SK-N-SH (cell line): ENCODE measurements at regions not wholly inside any gene's neighbourhood (a gene's known extent, or its start where the extent isn't known, plus 50 kb on each side); places are given as distances from the start of the nearest gene placed in this dataset.

ENCODE experiments used
- CTCF ChIA-PET: fragments of 300-600, 350-600 bp; formaldehyde crosslinking; extraction: SDS; loops from one replicate; lab custom pipeline; 2021; lab: Yijun Ruan, JAX
- POLR2A ChIA-PET: fragments of 350-600 bp; sonication (Branson Sonifier 250); formaldehyde crosslinking; extraction: SDS; loops from one replicate; lab custom pipeline; 2020; ENCODE audit warnings: antibody characterized with exemption, inconsistent platforms; lab: Yijun Ruan, JAX
- DNase-seq: peaks from one replicate; pipeline ENCODE4 v3.0.0; 2012
- H2AFZ ChIP-seq: fragments of 200-600 bp; sonication (generic); 2 replicates; pipeline ENCODE4 v1.8.1; 2016; ENCODE audit warnings: antibody characterized with exemption, mild to moderate bottlenecking, low read depth
- H3F3A ChIP-seq: fragments of 200-600 bp; sonication (generic); replicated peaks from 2 replicates; pipeline ENCODE3; 2016; ENCODE audit warnings: antibody characterized with exemption, mild to moderate bottlenecking; ENCODE audit not compliant: insufficient read depth
- H3K27ac ChIP-seq, 2 experiments: fragments of 200-500 bp in 1 of 2; fragments of 200-600 bp in 1 of 2; sonication (Bioruptor generic) in 1 of 2; sonication (generic), shearing (Covaris generic) in 1 of 2; 2 replicates each; pipeline versions ENCODE4 v1.5.1 to v1.6.1; 2014 to 2016; ENCODE audit warnings: low read depth in 2 of 2, inconsistent platforms in 1 of 2, low read length in 1 of 2, mild to moderate bottlenecking in 1 of 2, mixed read lengths in 1 of 2
- H3K27me3 ChIP-seq: fragments of 200-600 bp; sonication (generic), shearing (Covaris generic); 2 replicates; pipeline ENCODE4 v1.6.1; 2016; ENCODE audit warnings: mixed run types; ENCODE audit not compliant: insufficient read depth
- H3K36me3 ChIP-seq, 2 experiments: fragments of 200-500 bp in 1 of 2; fragments of 200-600 bp in 1 of 2; sonication (Bioruptor generic) in 1 of 2; sonication (generic) in 1 of 2; replicated peaks in 1 of 2; 2 replicates each; pipeline versions ENCODE3 to v1.5.1; 2014 to 2016; ENCODE audit warnings: low read length in 1 of 2, mild to moderate bottlenecking in 1 of 2; ENCODE audit not compliant: insufficient read depth in 2 of 2, control insufficient read depth in 1 of 2
- H3K4me1 ChIP-seq, 2 experiments: fragments of 200-500 bp in 1 of 2; fragments of 200-600 bp in 1 of 2; sonication (Bioruptor generic) in 1 of 2; sonication (generic), shearing (Covaris generic) in 1 of 2; 2 replicates each; pipeline versions ENCODE4 v1.5.1 to v1.6.1; 2014 to 2016; ENCODE audit warnings: low read depth in 1 of 2, low read length in 1 of 2, mixed run types in 1 of 2; ENCODE audit not compliant: insufficient read depth in 2 of 2, control insufficient read depth in 1 of 2
- H3K4me2 ChIP-seq: fragments of 200-600 bp; sonication (generic), shearing (Covaris generic); 2 replicates; pipeline ENCODE4 v1.6.1; 2017; ENCODE audit warnings: mixed run types
- H3K4me3 ChIP-seq, 2 experiments: fragments of 200-500 bp in 1 of 2; fragments of 200-600 bp in 1 of 2; sonication (Bioruptor generic) in 1 of 2; sonication (generic), shearing (Covaris generic) in 1 of 2; 2 replicates each; pipeline versions ENCODE4 v1.5.1 to v1.8.1; 2014 to 2016; ENCODE audit warnings: low read depth in 2 of 2, inconsistent platforms in 1 of 2, low read length in 1 of 2, mild to moderate bottlenecking in 1 of 2, mixed read lengths in 1 of 2, moderate library complexity in 1 of 2
- H3K79me2 ChIP-seq: fragments of 200-600 bp; sonication (generic); 2 replicates; pipeline ENCODE4 v1.8.1; 2017; ENCODE audit warnings: mild to moderate bottlenecking; ENCODE audit not compliant: insufficient read depth
- H3K9ac ChIP-seq: fragments of 200-600 bp; sonication (generic); 2 replicates; pipeline ENCODE4 v1.6.1; 2017; ENCODE audit warnings: mixed run types
- H3K9me2 ChIP-seq: fragments of 200-600 bp; sonication (generic); 2 replicates; pipeline ENCODE4 v1.6.1; 2017; ENCODE audit warnings: mixed run types
- H3K9me3 ChIP-seq: fragments of 200-600 bp; sonication (generic); 2 replicates; pipeline ENCODE4 v1.6.1; 2017; ENCODE audit warnings: mixed run types, mild to moderate bottlenecking, moderate library complexity
- H4K20me1 ChIP-seq: fragments of 200-600 bp; sonication (generic); 2 replicates; pipeline ENCODE4 v1.6.1; 2017; ENCODE audit warnings: mild to moderate bottlenecking, mixed run types; ENCODE audit not compliant: insufficient read depth
- ELF1 ChIP-seq: IDR thresholded peaks from 2 replicates; pipeline ENCODE4 v1.4.0; 2012
- EP300 ChIP-seq, 2 experiments: IDR thresholded peaks; 2 replicates each; pipeline versions ENCODE4 v1.4.0 to v1.6.1; 2012; ENCODE audit warnings: borderline replicate concordance in 1 of 2, low read depth in 1 of 2, low read length in 1 of 2
- EZH2phosphoT487 ChIP-seq: fragments of 200-600 bp; sonication (generic); IDR thresholded peaks from 2 replicates; pipeline ENCODE4 v1.6.1; 2017; ENCODE audit warnings: low read depth, mixed run types, mild to moderate bottlenecking, antibody characterized with exemption, moderate library complexity, borderline replicate concordance
- FOXJ3 ChIP-seq: sonication (generic); formaldehyde crosslinking; IDR thresholded peaks from 2 replicates; pipeline ENCODE4 v1.5.1; 2020; ENCODE audit warnings: mild to moderate bottlenecking, missing genetic modification reagents
- GATA2 ChIP-seq: sonication (generic); formaldehyde crosslinking; IDR thresholded peaks from 2 replicates; pipeline ENCODE4 v1.5.0; 2020; ENCODE audit warnings: mild to moderate bottlenecking, missing genetic modification reagents
- IRF3 ChIP-seq: fragments of 150-350 bp; IDR thresholded peaks from 2 replicates; pipeline ENCODE4 v1.6.1; 2016; ENCODE audit warnings: mild to moderate bottlenecking, low read depth, low read length
- JUND ChIP-seq: IDR thresholded peaks from 2 replicates; pipeline ENCODE4 v1.4.0; 2012
- MAX ChIP-seq: IDR thresholded peaks from 2 replicates; pipeline ENCODE4 v1.4.0; 2012; ENCODE audit warnings: low read depth
- MEF2A ChIP-seq: IDR thresholded peaks from 2 replicates; pipeline ENCODE4 v1.4.0; 2012; ENCODE audit warnings: low read depth, borderline replicate concordance
- MXI1 ChIP-seq: IDR thresholded peaks from 2 replicates; pipeline ENCODE4 v1.6.1; 2012; ENCODE audit warnings: mild to moderate bottlenecking, low read depth, low read length, improper control_type of control experiment
- NFIC ChIP-seq: IDR thresholded peaks from 2 replicates; pipeline ENCODE4 v1.4.0; 2012; ENCODE audit warnings: borderline replicate concordance
- NRF1 ChIP-seq: IDR thresholded peaks from 2 replicates; pipeline ENCODE4 v1.6.1; 2012; ENCODE audit warnings: low read depth, mild to moderate bottlenecking, low read length
- REST ChIP-seq: IDR thresholded peaks from 2 replicates; pipeline ENCODE4 v1.6.1; 2012; ENCODE audit warnings: mild to moderate bottlenecking, low read depth, low read length, moderate library complexity
- RFX5 ChIP-seq: IDR thresholded peaks from 2 replicates; pipeline ENCODE4 v1.6.1; 2012; ENCODE audit warnings: mild to moderate bottlenecking, improper control_type of control experiment, low read length
- RXRA ChIP-seq: IDR thresholded peaks from 2 replicates; pipeline ENCODE4 v1.4.0; 2012; ENCODE audit warnings: low read depth, mild to moderate bottlenecking, borderline replicate concordance
- SIN3A ChIP-seq: IDR thresholded peaks from 2 replicates; pipeline ENCODE4 v1.6.1; 2012; ENCODE audit warnings: low read depth, mild to moderate bottlenecking, low read length, moderate library complexity, borderline replicate concordance
- TEAD4 ChIP-seq: IDR thresholded peaks from 2 replicates; pipeline ENCODE4 v1.4.0; 2012; ENCODE audit warnings: mild to moderate bottlenecking, borderline replicate concordance; ENCODE audit not compliant: insufficient read depth
- USF1 ChIP-seq: IDR thresholded peaks from 2 replicates; pipeline ENCODE4 v1.4.0; 2012; ENCODE audit warnings: low read depth, borderline replicate concordance
- WGBS: methylation state at CpG from one replicate; pipeline ENCODE4 v1.1.6; 2017; ENCODE audit warnings: low lambda C conversion rate; 5-methylcytosine and 5-hydroxymethylcytosine counted together
- TF ChIP-seq, protein P1 (sequence below): fragments of 150-350 bp; IDR thresholded peaks from 2 replicates; pipeline ENCODE4 v1.6.1; 2017; ENCODE audit warnings: antibody characterized with exemption, low read length, low read depth, borderline replicate concordance
- TF ChIP-seq, protein P2 (sequence below): IDR thresholded peaks from 2 replicates; pipeline ENCODE4; 2012

DNA sequence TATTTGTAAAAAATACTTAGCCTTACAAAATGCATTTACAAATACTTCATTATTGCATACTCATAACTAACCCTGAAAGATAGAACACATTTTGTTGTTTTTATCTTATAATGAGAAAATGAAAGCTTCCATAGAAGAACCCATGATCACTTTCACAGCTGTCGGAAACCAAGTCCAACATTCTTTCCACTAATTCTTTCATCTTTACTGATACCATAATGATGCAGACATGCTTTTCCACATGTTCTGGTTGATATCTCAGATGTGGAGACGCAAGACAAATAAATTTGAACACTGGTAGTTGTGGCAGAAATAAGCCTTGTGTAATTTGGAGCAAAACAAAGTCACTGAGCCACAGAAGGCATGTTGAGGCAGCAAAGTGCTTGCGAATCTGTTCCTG is 136.0 kb downstream of the FBXO4 start:
- no peak for TF ChIP-seq REST
- no peak for TF ChIP-seq SIN3A
- TF ChIP-seq, protein P1, sequence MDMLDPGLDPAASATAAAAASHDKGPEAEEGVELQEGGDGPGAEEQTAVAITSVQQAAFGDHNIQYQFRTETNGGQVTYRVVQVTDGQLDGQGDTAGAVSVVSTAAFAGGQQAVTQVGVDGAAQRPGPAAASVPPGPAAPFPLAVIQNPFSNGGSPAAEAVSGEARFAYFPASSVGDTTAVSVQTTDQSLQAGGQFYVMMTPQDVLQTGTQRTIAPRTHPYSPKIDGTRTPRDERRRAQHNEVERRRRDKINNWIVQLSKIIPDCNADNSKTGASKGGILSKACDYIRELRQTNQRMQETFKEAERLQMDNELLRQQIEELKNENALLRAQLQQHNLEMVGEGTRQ = no peak
- no peak for TF ChIP-seq EP300 (IDR thresholded peaks at IDR 0.05; ENCODE audit: borderline replicate concordance in 1 of 2, low read depth in 1 of 2, low read length in 1 of 2)
- no peak for TF ChIP-seq NFIC
- TF ChIP-seq FOXJ3 (CRISPR knock-in tag) = no peak
- TF ChIP-seq IRF3 = no peak
- TF ChIP-seq TEAD4 = no peak
- TF ChIP-seq JUND = no peak
- TF ChIP-seq USF1 = no peak
- TF ChIP-seq MAX = no peak
- TF ChIP-seq MEF2A = no peak
- no peak for TF ChIP-seq EZH2phosphoT487
- TF ChIP-seq, protein P2, sequence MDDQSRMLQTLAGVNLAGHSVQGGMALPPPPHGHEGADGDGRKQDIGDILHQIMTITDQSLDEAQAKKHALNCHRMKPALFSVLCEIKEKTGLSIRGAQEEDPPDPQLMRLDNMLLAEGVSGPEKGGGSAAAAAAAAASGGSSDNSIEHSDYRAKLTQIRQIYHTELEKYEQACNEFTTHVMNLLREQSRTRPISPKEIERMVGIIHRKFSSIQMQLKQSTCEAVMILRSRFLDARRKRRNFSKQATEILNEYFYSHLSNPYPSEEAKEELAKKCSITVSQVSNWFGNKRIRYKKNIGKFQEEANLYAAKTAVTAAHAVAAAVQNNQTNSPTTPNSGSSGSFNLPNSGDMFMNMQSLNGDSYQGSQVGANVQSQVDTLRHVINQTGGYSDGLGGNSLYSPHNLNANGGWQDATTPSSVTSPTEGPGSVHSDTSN = no peak
- TF ChIP-seq NRF1 = no peak
- no peak for TF ChIP-seq RXRA
- no peak for TF ChIP-seq MXI1
- TF ChIP-seq GATA2 (CRISPR knock-in tag) = no peak
- TF ChIP-seq ELF1 = no peak
- no peak for TF ChIP-seq RFX5
- ChIA-PET CTCF (interaction anchor here (6.7 kb wide), 1 partner anchor 205 kb away, joined by 126 read pairs; no protein-coding TSS in a partner anchor), POLR2A (no interaction called here)
- Histone ChIP-seq H3K9me2 (no peaks in the 10 kb centered on the region), H3K27me3 (no peaks in the 10 kb centered on the region; the same call in 1 of the 2 replicates), H2AFZ (no peak overlapping the region), H3K36me3 (no peaks in the 10 kb centered on the region), H3F3A (no peaks in the 10 kb centered on the region), H4K20me1 (no peaks in the 10 kb centered on the region), H3K4me1 (no peaks in the 10 kb centered on the region; a peak in 1 of 4 replicates), H3K9ac (no peak overlapping the region), H3K79me2 (no peaks in the 10 kb centered on the region), H3K9me3 (no peaks in the 10 kb centered on the region), H3K27ac (no peak overlapping the region), H3K4me3 (no peak overlapping the region), H3K4me2 (no peak overlapping the region)
- 42% methylated on average over 3 of the region's 3 CpGs for WGBS
- DNase-seq = no peak
